GM19351 (cell line): ENCODE measurements at regions not wholly inside any gene's neighbourhood (a gene's known extent, or its start where the extent isn't known, plus 50 kb on each side); places are given as distances from the start of the nearest gene placed in this dataset.
A peak's percentile ranks its signal among the peaks of the same experiment; 100 is the strongest.

Experiments used
- ATAC-seq: cut with Tn5 transposase; IDR thresholded peaks from one replicate; pipeline ENCODE4 v1.9.1; 2021; ENCODE audit warnings: mild to moderate bottlenecking, moderate library complexity; ENCODE audit not compliant: unreplicated experiment

- no peak for ATAC-seq
These were observed 92.0 kb upstream of the GULP1 start for GRCh38 chr2:188199716-188200128.

DNA sequence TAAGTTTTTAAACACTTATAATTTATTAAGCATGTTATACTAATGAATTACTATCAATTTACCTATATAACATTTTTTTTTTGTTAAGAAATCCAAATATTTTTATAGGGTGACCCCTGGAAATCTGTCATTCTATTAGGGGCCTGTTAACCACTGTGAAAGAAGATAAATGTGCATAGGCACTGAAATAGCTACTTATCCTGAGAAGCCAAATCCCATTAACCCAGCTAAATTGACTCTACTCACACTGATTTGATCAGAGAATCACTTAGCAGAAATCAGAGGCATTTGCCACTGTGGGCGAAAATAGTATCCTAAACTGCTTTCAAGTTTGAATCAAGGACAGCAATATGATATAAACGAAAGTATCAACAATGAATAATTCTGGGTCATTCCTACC, 90.0 kb upstream of the GULP1 start:
- no peak for ATAC-seq

- no peak for ATAC-seq
These were observed 88.9 kb upstream of the GULP1 start for GRCh38 chr2:188202777-188203176.

- no peak for ATAC-seq
These were observed 87.9 kb upstream of the GULP1 start for GRCh38 chr2:188203776-188204175.

- ATAC-seq: no peak
These were observed 86.8 kb upstream of the GULP1 start for GRCh38 chr2:188204824-188205223.

DNA sequence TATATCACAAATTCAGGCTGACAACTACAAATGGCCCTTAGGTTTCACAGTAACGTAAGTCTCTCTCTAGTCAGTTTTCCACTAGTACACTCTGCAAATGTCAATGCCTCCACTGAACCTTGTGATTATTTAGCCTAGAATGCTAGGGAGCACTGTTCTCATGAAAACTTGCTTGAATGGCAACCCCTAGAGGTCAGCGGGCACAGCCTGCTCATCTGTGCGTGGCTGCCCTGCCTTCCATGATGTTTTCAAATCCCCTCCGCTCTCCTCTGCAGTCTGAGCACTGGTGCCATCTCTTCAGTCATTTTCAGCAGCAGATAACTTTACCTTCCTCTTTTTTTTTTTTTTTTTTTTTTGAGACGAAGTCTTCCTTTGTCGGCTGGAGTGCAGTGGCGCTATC, 84.1 kb upstream of the GULP1 start:
- no peak for ATAC-seq

GRCh38 chr2:188209218-188209617, 82.5 kb upstream of the GULP1 start:
- ATAC-seq: no peak

- ATAC-seq: no peak
These were observed 74.4 kb upstream of the GULP1 start for GRCh38 chr2:188217264-188217663.

GRCh38 chr2:188219541-188219940, 72.1 kb upstream of the GULP1 start:
- ATAC-seq: no peak

DNA sequence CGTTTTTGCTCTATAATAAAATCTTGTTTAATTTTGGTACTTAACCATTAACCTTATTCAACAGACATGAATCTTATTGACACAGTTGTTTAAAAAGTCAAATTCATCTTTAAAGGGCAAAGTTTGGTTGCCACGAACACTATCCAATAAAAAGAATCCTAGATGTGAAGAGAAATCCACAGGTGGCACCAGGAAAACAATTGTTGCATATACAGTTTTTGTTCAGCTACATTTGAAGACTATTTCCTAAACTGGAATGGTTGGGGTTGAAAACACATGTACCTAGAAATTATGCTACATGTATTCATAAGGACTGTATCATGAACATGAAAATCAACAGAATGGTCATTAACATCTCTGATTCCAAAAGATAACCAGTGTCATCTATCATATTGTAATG, 71.1 kb upstream of the GULP1 start:
- ATAC-seq: no peak

- no peak for ATAC-seq
These were observed 64.0 kb upstream of the GULP1 start for GRCh38 chr2:188227713-188228112.

DNA sequence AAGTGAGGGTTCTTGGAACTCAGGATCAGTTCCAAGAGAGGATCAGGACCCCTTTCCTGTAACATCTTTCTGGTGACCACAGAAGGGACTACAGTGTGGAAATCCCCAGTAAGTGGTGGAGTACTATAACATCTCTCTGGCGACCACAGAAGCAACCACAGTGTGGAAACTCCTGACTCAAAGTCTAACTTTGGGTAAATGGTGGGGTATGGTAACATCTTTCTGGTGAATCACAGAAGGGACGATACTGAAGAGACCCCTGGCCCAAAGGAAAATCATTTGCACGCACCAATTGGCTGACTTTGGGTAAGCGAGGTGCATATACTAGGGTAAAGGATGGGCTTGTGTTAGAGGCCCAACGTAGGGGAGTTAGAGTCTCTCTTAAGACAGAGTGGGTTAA, 56.3 kb upstream of the GULP1 start:
- ATAC-seq: peak; percentile 91

- no peak for ATAC-seq
These were observed 53.3 kb upstream of the GULP1 start for GRCh38 chr2:188238386-188238785.
